ENCODE measurements at regions not wholly inside any gene's neighbourhood (a gene's known extent, or its start where the extent isn't known, plus 50 kb on each side); places are given as distances from the start of the nearest gene placed in this dataset.
"Not testable (repeated sequence)": the region's sequence is repeated elsewhere in the genome, so short reads cannot be mapped to it uniquely, and the experiment has no call there.

- TF ChIP-seq CTCF (conservative IDR thresholded peaks at IDR 0.05; ENCODE audit: low read depth, low read length): no peak
- H3K4me3 ChIP-seq (ENCODE audit: low read length): no peak overlapping the region
- DNase-seq (ENCODE audit: low read depth): no peak
Observed at GRCh38 chr12:86601550-86602308, 345.5 kb upstream of the MGAT4C start.

DNA sequence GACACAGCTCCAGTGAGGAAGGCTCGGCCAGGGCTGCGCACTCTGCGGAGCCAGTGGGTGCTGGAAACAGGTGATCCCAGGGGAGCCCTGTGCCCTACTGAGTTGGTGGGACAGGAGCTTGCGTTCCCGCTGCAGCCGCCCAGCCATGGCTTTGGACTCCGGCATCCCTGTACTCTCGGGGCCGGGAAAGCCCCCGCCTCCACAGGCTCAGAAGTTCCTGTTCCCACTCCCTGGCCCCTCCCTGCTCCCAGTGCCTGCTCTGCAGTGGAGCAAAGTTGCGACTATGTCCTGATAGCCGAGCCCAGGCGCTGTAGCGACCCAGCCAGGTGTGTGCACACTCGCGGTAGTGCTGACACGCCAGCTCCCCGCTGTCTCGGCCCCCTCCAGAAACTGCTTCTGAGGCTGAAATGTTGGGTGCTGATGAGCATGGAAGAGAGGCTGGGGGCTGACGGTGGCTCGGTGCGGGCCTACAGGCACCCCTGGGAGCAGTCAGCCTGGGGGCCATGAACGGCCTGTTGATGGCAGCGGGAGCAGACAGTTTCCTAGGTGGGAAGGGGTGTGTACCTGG lies 344.6 kb upstream of the MGAT4C start:
- TF ChIP-seq CTCF (conservative IDR thresholded peaks at IDR 0.05; ENCODE audit: low read depth, low read length): no peak
- no peak for DNase-seq (ENCODE audit: low read depth)

DNA sequence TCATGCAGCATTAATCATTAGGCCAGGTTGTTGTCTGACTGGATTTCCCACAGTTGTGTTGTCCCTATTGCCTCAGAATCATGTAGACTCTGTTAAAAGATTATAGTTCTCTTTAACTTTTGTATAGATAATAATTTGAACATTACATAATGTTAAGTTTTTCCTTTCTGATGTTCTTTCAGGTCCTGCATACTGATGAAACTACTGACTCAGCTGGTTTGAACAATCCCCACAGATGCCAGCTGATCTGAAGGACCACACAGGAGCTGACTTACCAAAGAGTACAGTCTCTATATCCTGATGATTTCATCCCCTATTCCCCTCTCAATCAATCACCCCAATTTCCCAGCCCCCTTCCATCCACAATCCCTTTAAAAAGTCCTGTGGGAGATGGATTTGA lies 341.2 kb upstream of the MGAT4C start:
- DNase-seq (ENCODE audit: low read depth): no peak
- H3K4me3 ChIP-seq (ENCODE audit: low read length): no peak overlapping the region
- TF ChIP-seq CTCF (conservative IDR thresholded peaks at IDR 0.05; ENCODE audit: low read depth, low read length): no peak

More for the DNA sequence above, 344.6 kb upstream of the MGAT4C start:
- H3K4me3 ChIP-seq (ENCODE audit: low read length): no peak overlapping the region

- DNase-seq (ENCODE audit: low read depth): no peak
- H3K4me3 ChIP-seq (ENCODE audit: low read length): no peak overlapping the region
- TF ChIP-seq CTCF (conservative IDR thresholded peaks at IDR 0.05; ENCODE audit: low read depth, low read length): no peak
Observed at GRCh38 chr12:86590296-86590695, 334.1 kb upstream of the MGAT4C start.

DNA sequence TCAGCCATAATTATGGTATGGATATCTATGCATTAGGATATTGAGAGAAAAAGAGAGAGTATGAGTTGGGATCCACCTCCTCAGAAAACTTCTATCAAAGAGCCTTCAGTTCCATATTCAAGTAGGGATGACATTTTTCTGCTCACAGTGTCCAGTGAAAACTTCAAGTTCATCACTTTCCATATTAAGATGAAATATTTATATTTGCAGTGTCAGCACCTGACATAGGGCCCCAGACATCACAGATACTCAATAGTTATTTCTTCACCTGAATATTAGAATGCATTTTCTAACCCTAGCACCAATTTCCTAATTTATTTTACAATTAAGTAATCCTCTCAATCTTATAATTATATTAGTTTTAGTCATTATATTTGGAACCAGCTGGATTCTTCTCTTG lies 318.0 kb upstream of the MGAT4C start:
- no peak for TF ChIP-seq CTCF (conservative IDR thresholded peaks at IDR 0.05; ENCODE audit: low read depth, low read length)
- DNase-seq (ENCODE audit: low read depth): no peak
- no peak overlapping the region for H3K4me3 ChIP-seq (ENCODE audit: low read length)

DNA sequence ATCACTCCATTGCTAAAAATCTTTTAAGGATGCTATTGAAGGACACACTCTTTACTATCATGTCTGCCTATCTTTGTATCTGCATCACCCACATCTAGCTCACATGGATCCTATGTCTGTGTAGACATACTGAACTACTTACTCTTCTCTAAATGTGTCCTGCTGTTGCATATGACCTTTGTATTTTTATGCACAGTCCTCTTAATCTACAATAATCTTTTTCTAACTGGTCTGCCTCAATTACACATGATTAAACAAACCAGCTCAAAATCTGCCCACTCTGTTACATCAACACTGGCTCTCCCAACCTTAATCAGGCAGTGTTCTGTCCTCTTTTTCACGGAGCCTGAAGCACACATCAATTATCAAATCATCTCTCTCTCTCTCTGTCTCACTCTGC lies 316.3 kb upstream of the MGAT4C start:
- DNase-seq (ENCODE audit: low read depth): no peak
- TF ChIP-seq CTCF (conservative IDR thresholded peaks at IDR 0.05; ENCODE audit: low read depth, low read length): no peak
- no peak overlapping the region for H3K4me3 ChIP-seq (ENCODE audit: low read length)

- no peak overlapping the region for H3K4me3 ChIP-seq (ENCODE audit: low read length)
- DNase-seq (ENCODE audit: low read depth): no peak
- TF ChIP-seq CTCF (conservative IDR thresholded peaks at IDR 0.05; ENCODE audit: low read depth, low read length): no peak
Observed at GRCh38 chr12:86565038-86565437, 308.8 kb upstream of the MGAT4C start.

GRCh38 chr12:86555491-86555890 lies 299.3 kb upstream of the MGAT4C start:
- not testable (repeated sequence) for DNase-seq (ENCODE audit: low read depth); H3K4me3 ChIP-seq (ENCODE audit: low read length)

Measured in retinal pigment epithelial cell (primary cell).